ENCODE measurements at regions not wholly inside any gene's neighbourhood (a gene's known extent, or its start where the extent isn't known, plus 50 kb on each side); places are given as distances from the start of the nearest gene placed in this dataset.

DNA sequence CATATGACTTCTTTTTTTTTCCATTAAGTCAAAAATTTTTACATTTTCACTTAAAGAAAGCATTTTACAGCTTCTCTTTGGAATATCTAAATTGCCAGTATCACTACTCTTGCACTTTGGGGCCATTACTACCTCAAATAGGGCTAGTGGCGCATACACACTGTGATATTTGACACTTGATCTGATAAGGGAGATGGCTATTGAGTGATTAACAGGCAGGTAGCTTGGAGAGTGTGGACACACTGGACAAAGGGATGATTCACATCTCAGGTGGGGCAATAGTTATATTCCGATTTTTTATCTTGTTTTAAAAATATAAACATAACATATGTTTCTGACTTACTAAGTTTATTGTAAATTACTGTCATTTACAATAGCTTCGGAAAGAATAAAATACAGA lies 2219.9 kb downstream of the LRRC4C start:
- DNase-seq (ENCODE audit: low spot score) = no peak
- TF ChIP-seq, protein P1, sequence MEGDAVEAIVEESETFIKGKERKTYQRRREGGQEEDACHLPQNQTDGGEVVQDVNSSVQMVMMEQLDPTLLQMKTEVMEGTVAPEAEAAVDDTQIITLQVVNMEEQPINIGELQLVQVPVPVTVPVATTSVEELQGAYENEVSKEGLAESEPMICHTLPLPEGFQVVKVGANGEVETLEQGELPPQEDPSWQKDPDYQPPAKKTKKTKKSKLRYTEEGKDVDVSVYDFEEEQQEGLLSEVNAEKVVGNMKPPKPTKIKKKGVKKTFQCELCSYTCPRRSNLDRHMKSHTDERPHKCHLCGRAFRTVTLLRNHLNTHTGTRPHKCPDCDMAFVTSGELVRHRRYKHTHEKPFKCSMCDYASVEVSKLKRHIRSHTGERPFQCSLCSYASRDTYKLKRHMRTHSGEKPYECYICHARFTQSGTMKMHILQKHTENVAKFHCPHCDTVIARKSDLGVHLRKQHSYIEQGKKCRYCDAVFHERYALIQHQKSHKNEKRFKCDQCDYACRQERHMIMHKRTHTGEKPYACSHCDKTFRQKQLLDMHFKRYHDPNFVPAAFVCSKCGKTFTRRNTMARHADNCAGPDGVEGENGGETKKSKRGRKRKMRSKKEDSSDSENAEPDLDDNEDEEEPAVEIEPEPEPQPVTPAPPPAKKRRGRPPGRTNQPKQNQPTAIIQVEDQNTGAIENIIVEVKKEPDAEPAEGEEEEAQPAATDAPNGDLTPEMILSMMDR (IDR thresholded peaks at IDR 0.05) = no peak
- no peak overlapping the region for H3K27ac ChIP-seq
- H3K4me3 ChIP-seq = no peak overlapping the region

DNA sequence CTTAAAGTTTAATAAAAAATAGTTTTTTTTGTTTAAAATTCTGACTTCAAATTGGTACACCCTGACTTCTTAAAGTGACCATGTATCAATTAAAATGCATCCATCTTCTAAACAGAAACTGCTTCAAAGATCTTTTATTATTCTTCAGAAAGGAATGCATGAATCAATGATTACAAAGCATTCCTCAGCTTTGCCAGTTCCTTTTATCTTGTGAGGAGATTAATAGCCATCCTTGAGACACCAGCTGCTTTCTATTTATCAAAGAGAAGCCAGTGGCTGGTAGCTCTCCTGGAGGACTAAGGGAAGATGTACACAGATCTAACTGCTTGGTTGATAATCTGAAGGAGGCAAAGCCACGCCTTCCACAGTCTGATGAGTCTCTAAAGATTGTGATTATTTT lies 2222.5 kb downstream of the LRRC4C start:
- no peak overlapping the region for H3K27ac ChIP-seq
- TF ChIP-seq, protein P1 (IDR thresholded peaks at IDR 0.05) = no peak
- H3K4me3 ChIP-seq = no peak overlapping the region
- no peak for DNase-seq (ENCODE audit: low spot score)

DNA sequence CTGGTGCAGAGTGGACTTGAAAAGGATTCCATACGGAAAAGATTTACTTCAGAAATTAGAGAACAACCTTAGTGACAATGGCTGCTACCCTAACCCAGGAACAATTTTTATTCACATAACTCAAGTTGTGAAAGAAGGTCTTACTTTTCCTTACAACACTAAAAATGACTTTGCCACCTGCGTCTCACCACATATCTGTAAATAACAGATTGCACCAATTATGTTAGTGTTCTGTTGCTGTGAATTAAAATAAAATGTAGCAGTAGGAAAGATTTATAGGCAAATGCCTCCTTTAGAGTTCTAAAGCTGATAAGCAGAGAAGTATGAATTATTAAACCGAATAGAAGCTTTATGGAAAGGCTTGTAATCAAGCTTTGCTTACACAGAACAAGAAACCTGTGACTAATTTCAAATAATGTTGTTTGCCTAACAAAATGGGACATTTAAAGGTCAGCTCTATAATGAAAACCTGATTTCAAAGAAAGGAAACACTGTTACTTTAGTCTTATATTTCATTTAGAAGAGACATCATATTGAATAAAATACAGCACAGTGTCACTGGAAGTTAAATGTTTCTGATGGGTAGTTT lies 2237.8 kb downstream of the LRRC4C start:
- Histone ChIP-seq H3K4me3 (no peak overlapping the region), H3K27ac (no peak overlapping the region)
- TF ChIP-seq, protein P1 (IDR thresholded peaks at IDR 0.05) = no peak
- DNase-seq (ENCODE audit: low spot score) = no peak

DNA sequence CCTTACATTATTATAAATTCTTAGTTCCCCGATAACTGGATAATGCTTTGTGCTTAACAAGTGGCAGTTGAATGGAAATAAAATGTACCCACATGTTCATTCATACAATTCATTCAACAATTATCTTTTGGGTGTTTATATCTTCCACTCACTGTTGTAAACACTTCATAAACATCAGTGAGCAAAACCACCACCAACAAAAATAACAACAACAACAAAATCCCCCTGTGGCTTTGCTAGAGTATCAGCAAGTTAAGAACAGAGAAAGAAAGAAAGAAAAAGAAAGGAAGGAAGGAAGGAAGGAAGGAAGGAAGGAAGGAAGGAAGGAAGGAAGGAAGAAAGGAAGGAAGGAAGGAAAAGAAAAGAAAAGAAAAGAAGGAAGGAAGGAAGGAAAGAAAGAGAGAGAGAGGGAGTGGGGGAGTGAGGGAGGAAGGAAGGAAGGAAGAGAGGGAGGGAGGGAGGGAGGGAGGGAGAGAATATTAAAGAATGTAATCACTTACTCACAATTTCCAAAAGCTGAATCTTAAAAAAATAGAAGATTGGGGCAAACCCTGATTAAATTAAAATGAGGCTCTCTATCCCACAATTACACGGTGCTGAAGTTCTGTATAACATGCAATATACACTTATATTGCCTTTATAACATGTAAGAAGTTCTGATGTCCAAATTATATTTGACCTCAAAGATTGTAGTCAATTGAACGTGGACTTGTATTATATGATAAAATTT lies 2238.8 kb downstream of the LRRC4C start:
- Histone ChIP-seq H3K4me3 (no peak overlapping the region), H3K27ac (no peak overlapping the region)
- TF ChIP-seq, protein P1 (IDR thresholded peaks at IDR 0.05) = no peak
- no peak for DNase-seq (ENCODE audit: low spot score)

DNA sequence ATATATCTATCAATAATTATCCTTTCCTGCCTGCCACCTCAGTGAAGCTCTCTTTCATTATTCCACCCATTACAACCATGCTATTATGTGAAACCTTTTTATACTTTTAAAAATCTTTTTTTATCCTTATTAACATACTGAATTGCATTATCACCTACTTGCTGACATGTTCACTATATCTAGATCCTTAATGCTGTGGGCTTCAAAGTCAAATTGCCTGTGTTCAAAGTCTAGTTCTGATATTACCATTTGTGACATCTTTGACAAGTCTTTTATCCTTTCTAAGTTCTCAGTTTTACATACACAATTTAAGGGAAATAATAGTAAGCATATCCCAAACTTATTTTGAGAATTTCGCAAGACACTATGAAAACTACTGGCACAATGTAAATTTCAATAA lies 2239.4 kb downstream of the LRRC4C start:
- DNase-seq (ENCODE audit: low spot score) = no peak

DNA sequence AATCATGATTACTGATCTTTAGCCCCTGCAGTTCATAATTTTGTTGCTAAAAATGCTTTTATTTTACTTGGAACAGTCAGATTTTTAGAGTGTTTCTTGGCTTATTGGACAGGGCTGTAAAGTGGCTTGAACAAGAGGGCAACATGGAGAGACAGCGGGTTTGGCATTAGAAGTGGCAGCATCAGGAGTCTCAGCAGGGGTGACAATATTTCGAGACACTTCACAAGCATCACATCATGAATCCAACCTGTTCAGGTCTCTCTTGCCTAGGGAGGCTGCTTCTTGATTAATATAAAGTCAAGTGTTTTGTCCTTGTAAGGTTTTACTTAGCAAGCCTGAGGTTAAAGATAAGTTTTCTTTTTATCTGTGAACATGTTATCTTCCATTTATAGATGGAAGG lies 2249.5 kb downstream of the LRRC4C start:
- no peak for DNase-seq (ENCODE audit: low spot score)
- Histone ChIP-seq H3K4me3 (no peak overlapping the region), H3K27ac (no peak overlapping the region)
- TF ChIP-seq, protein P1 (IDR thresholded peaks at IDR 0.05) = no peak

More for the DNA sequence above, 2239.4 kb downstream of the LRRC4C start:
- Histone ChIP-seq H3K27ac (no peak overlapping the region), H3K4me3 (no peak overlapping the region)
- TF ChIP-seq, protein P1 (IDR thresholded peaks at IDR 0.05) = no peak

Data from coronary artery (tissue), 2 donors.